Astrocyte (in vitro differentiated cells and primary cell): ENCODE measurements at regions not wholly inside any gene's neighbourhood (a gene's known extent, or its start where the extent isn't known, plus 50 kb on each side); places are given as distances from the start of the nearest gene placed in this dataset.

Experiments used
- DNase-seq: peaks from one replicate; pipeline ENCODE4 v3.0.0-alpha.2; 2010; ENCODE audit warnings: low read depth
- FAIRE-seq: peaks from 2 replicates; lab custom pipeline; 2011; peaks lifted over from hg19 to GRCh38; lab: Jason Lieb, UNC
- H2AFZ ChIP-seq: 2 replicates; pipeline ENCODE4 v1.6.0; 2012; ENCODE audit warnings: low read depth, low read length, inconsistent platforms
- H3K27ac ChIP-seq: 2 replicates; pipeline ENCODE4 v1.5.1; 2011; ENCODE audit warnings: low read depth, low read length, inconsistent platforms
- H3K27me3 ChIP-seq: 2 replicates; pipeline ENCODE4 v1.6.0; 2011; ENCODE audit warnings: low read length, inconsistent platforms; ENCODE audit not compliant: insufficient read depth
- H3K36me3 ChIP-seq: 2 replicates; pipeline ENCODE4 v1.5.1; 2011; ENCODE audit warnings: low read length, inconsistent platforms; ENCODE audit not compliant: insufficient read depth
- H3K4me1 ChIP-seq: 2 replicates; pipeline ENCODE4 v1.5.1; 2011; ENCODE audit warnings: low read length, inconsistent platforms; ENCODE audit not compliant: insufficient read depth
- H3K4me2 ChIP-seq: 2 replicates; pipeline ENCODE4 v1.6.0; 2012; ENCODE audit warnings: low read length, inconsistent platforms
- H3K4me3 ChIP-seq: 2 replicates; pipeline ENCODE4 v1.5.1; 2011; ENCODE audit warnings: low read depth, mild to moderate bottlenecking, low read length, inconsistent platforms; ENCODE audit not compliant: insufficient read depth
- H3K79me2 ChIP-seq: 2 replicates; pipeline ENCODE4 v1.6.0; 2012; ENCODE audit warnings: mild to moderate bottlenecking, low read length, inconsistent platforms; ENCODE audit not compliant: insufficient read depth
- H3K9ac ChIP-seq: 2 replicates; pipeline ENCODE4 v1.6.0; 2012; ENCODE audit warnings: mild to moderate bottlenecking, low read length, inconsistent platforms
- H3K9me3 ChIP-seq: 2 replicates; pipeline ENCODE4 v1.5.1; 2012; ENCODE audit warnings: low read depth, mild to moderate bottlenecking, low read length, inconsistent platforms; ENCODE audit not compliant: insufficient read depth
- H4K20me1 ChIP-seq: 2 replicates; pipeline ENCODE4 v1.6.0; 2012; ENCODE audit warnings: low read length, inconsistent platforms; ENCODE audit not compliant: insufficient read depth
- H3K27ac Mint-ChIP-seq: one replicate; pipeline ENCODE4 v1.8.0; 2021; ENCODE audit warnings: mild to moderate bottlenecking, mixed read lengths; ENCODE audit not compliant: unreplicated experiment
- H3K27me3 Mint-ChIP-seq: one replicate; pipeline ENCODE4 v1.8.0; 2021; ENCODE audit warnings: low read depth, mixed read lengths; ENCODE audit not compliant: unreplicated experiment
- H3K36me3 Mint-ChIP-seq: one replicate; pipeline ENCODE4 v1.8.0; 2021; ENCODE audit warnings: low read depth, mixed read lengths; ENCODE audit not compliant: unreplicated experiment
- H3K4me1 Mint-ChIP-seq: one replicate; pipeline ENCODE4 v1.8.0; 2021; ENCODE audit warnings: low read depth, mixed read lengths; ENCODE audit not compliant: unreplicated experiment
- H3K4me3 Mint-ChIP-seq: one replicate; pipeline ENCODE4 v1.8.0; 2021; ENCODE audit warnings: mild to moderate bottlenecking, moderate library complexity, mixed read lengths; ENCODE audit not compliant: unreplicated experiment
- H3K9me3 Mint-ChIP-seq: one replicate; pipeline ENCODE4 v1.8.0; 2021; ENCODE audit warnings: mild to moderate bottlenecking, mixed read lengths; ENCODE audit not compliant: unreplicated experiment
- CTCF ChIP-seq: IDR thresholded peaks from 2 replicates; pipeline ENCODE4 v1.5.1; 2011; ENCODE audit warnings: low read depth, mild to moderate bottlenecking, inconsistent platforms, low read length, moderate library complexity; ENCODE audit not compliant: insufficient read depth
- EZH2 ChIP-seq: IDR thresholded peaks from 2 replicates; pipeline ENCODE4 v1.6.1; 2012; ENCODE audit warnings: mild to moderate bottlenecking, low read length, inconsistent platforms; ENCODE audit not compliant: insufficient read depth

- no peak overlapping the region for H3K27ac Mint-ChIP-seq
- Histone ChIP-seq H3K4me2 (no peak overlapping the region), H3K79me2 (no peaks in the 10 kb centered on the region), H3K4me1 (no peaks in the 10 kb centered on the region), H3K4me3 (no peak overlapping the region), H3K27me3 (no peaks in the 10 kb centered on the region), H2AFZ (no peak overlapping the region), H3K27ac (no peak overlapping the region), H3K9ac (no peak overlapping the region), H4K20me1 (no peaks in the 10 kb centered on the region), H3K36me3 (no peaks in the 10 kb centered on the region), H3K9me3 (no peaks in the 10 kb centered on the region)
- TF ChIP-seq EZH2 (no peak), CTCF (no peak)
- DNase-seq (no peak), FAIRE-seq (no peak)
- H3K4me1 Mint-ChIP-seq = no peaks in the 10 kb centered on the region
- no peak overlapping the region for H3K4me3 Mint-ChIP-seq
- no peaks in the 10 kb centered on the region for H3K36me3 Mint-ChIP-seq
- H3K27me3 Mint-ChIP-seq = peaks cover 22% of the 10 kb centered on the region
- H3K9me3 Mint-ChIP-seq = peaks cover 2% of the 10 kb centered on the region
Observed at GRCh38 chr6:3654898-3655297, 96.6 kb downstream of the PXDC1 start.

DNA sequence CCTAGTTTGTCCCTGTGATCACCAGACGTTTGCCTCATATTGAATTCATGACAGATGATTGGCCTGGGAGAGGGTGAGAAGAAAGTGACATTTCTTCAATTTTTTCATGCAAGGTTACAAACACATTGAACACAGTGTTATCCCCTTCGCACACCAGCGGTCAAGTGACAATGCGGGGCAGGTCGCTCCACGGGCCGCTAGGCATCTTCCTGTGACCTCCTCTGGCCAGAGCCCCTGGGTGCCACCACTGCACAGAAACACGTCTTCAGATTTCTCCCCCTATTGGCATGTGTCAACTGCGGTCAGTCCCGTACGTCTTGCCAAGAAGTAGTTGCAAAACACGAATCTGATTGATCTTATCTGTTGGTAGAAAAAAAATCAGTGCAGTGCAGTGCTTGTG lies 97.1 kb downstream of the PXDC1 start:
- no peaks in the 10 kb centered on the region for H3K4me1 Mint-ChIP-seq
- H3K4me1 ChIP-seq = no peaks in the 10 kb centered on the region
- TF ChIP-seq CTCF = no peak
- TF ChIP-seq EZH2 = no peak
- no peak overlapping the region for H3K4me2 ChIP-seq
- no peak overlapping the region for H3K27ac ChIP-seq
- no peaks in the 10 kb centered on the region for H3K79me2 ChIP-seq
- no peaks in the 10 kb centered on the region for H4K20me1 ChIP-seq
- H3K27me3 ChIP-seq = no peaks in the 10 kb centered on the region
- H3K4me3 Mint-ChIP-seq = no peak overlapping the region
- FAIRE-seq (no peak), DNase-seq (no peak)
- no peak overlapping the region for H2AFZ ChIP-seq
- H3K27ac Mint-ChIP-seq = no peak overlapping the region
- H3K9me3 ChIP-seq = no peaks in the 10 kb centered on the region
- H3K36me3 Mint-ChIP-seq = no peaks in the 10 kb centered on the region
- H3K9me3 Mint-ChIP-seq = peaks cover 2% of the 10 kb centered on the region
- H3K36me3 ChIP-seq = no peaks in the 10 kb centered on the region
- H3K4me3 ChIP-seq = no peak overlapping the region
- peaks cover 18% of the 10 kb centered on the region for H3K27me3 Mint-ChIP-seq
- no peak overlapping the region for H3K9ac ChIP-seq

DNA sequence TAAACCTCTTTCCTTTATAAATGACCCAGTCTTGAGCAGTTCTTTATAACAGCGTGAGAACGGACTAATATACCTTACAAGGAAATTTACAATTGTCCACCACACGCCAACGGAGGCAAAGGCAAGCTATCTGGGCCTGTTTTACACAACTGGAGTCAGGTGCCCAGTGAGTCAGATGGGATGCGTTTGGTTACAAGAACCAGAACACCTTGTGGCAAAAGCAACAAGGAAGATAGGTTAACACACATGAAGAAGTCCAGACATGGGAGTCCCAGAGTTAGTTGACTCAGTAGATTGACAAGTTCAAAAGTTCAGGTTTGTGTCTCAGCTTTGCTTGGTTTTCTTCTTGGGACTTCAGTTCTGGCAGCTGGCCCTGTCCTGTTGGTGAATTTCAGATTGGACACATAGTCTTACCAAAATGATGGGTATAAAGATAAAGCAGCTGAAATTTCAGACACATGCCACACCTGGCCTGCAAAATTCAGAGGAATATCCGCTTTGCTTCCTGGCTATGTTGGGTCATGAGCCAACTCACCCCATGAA lies 97.9 kb downstream of the PXDC1 start:
- FAIRE-seq (no peak), DNase-seq (no peak)
- H3K4me1 ChIP-seq = no peaks in the 10 kb centered on the region
- H3K27ac Mint-ChIP-seq = no peak overlapping the region
- no peak overlapping the region for H3K4me3 Mint-ChIP-seq
- H3K27me3 Mint-ChIP-seq = peaks cover 18% of the 10 kb centered on the region
- H3K36me3 ChIP-seq = no peaks in the 10 kb centered on the region
- H3K9me3 Mint-ChIP-seq = peaks cover 2% of the 10 kb centered on the region
- H3K27ac ChIP-seq = no peak overlapping the region
- H3K4me1 Mint-ChIP-seq = no peaks in the 10 kb centered on the region
- no peak overlapping the region for H2AFZ ChIP-seq
- no peaks in the 10 kb centered on the region for H3K79me2 ChIP-seq
- no peak overlapping the region for H3K4me3 ChIP-seq
- H3K9me3 ChIP-seq = no peaks in the 10 kb centered on the region
- no peaks in the 10 kb centered on the region for H4K20me1 ChIP-seq
- H3K27me3 ChIP-seq = no peaks in the 10 kb centered on the region
- H3K9ac ChIP-seq = no peak overlapping the region
- H3K36me3 Mint-ChIP-seq = no peaks in the 10 kb centered on the region
- no peak for TF ChIP-seq CTCF
- TF ChIP-seq EZH2 = no peak
- H3K4me2 ChIP-seq = no peak overlapping the region
